NCI-H1694 (cell line): ENCODE measurements at regions not wholly inside any gene's neighbourhood (a gene's known extent, or its start where the extent isn't known, plus 50 kb on each side); places are given as distances from the start of the nearest gene placed in this dataset.
"Not testable (repeated sequence)": the region's sequence is repeated elsewhere in the genome, so short reads cannot be mapped to it uniquely, and the experiment has no call there.

Experiments used
- DNase-seq: peaks from one replicate; lab custom pipeline; 2025; lab: John Stamatoyannopoulos, UW

- not testable (repeated sequence) for DNase-seq
These were observed 1937.1 kb upstream of the DEFB115 start for GRCh38 chr20:29320216-29320949.

DNA sequence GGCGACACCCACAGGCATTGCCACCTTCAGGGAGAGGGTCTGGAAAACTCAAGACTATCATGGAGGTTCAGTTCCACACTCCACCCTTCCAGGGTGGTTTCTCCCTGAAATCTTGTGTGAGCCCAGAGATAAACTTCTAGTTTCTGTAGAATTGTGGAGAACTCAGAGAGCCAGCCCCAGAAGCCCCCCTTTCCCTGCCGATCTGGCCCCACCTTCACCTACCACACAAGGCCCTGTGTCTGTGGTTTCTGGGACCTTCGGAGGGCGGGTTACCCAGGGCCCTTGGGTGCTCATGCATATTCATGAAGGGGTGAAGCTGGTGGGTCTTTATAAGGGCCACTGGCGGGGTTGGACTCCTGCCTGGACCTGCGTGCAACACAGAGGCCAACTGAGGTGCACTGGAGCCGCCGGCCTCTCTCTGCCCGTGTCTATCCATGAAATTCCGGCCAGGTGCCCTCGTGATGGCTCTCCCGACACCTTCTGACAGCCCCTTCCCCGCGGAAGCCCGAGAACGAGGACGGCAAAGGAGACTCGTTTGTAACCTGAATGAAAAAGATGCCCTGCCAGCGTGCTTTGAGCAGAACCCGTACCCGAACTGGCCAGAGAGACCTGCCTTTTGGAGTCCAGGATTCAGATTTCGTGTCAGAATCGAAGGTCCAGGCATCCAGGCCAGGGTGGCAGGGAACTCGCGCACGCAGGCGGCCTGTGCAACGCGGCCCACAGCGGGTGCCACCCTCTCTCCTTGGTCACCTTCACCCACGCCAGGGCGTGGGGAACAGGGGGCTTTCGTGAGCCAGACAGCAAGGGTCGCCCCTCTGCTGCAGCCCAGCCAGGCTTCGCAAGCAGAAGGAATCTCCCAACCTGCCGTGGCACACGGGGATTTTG, 1933.6 kb upstream of the DEFB115 start:
- not testable (repeated sequence) for DNase-seq

GRCh38 chr20:29324516-29325303, 1932.8 kb upstream of the DEFB115 start:
- DNase-seq, result not testable (repeated sequence)

- DNase-seq, result no peak
These were observed 1932.2 kb upstream of the DEFB115 start for GRCh38 chr20:29325304-29325640.

DNA sequence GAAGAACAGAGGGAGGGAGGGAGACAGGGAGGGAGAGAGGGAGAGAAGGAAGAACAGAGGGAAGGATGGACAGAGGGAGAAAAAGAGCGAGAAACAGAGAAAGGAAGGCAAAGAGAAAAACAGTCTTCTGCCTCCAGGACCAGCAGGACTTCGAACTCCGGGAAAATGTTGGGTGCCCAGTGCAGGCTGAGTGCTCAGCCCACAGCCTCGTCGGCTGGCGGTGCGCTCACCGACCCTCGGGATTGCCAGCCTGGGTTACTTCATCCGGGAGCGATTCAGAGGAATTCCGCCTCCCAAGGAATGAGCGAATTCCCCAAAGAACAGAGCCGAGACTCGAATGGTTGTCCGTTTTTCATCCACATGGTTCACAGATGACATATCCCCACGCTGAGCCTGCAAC, 1931.7 kb upstream of the DEFB115 start:
- not testable (repeated sequence) for DNase-seq

GRCh38 chr20:29326376-29327070, 1930.9 kb upstream of the DEFB115 start:
- DNase-seq, result no peak

- not testable (repeated sequence) for DNase-seq
These were observed 1929.7 kb upstream of the DEFB115 start for GRCh38 chr20:29327600-29328420.

DNA sequence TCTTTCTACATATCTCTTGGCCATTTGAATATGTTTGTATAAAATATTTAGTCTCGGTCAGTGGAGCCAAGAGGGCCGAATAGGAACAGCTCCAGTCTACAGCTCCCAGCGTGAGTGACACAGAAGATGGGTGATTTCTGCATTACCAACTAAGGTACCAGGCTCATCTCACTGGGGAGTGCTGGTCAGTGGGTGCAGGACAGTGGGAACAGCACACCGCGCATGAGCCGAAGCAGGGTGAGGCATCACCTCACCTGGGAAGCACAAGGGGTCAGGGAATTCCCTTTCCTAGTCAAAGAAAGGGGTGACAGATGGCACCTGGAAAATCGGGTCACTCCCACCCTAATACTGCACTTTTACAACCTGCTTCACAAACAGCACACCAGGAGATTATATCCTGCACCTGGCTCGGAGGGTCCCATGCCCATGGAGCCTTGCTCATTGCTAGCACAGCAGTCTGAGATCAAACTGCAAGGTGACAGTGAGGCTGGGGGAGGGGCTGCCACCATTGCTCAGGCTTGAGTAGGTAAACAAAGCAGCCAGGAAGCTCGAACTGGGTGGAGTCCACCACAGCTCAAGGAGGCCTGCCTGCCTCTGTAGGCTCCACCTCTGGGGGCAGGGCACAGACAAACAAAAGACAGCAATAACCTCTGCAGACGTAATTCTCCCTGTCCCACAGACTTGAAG, 1926.9 kb upstream of the DEFB115 start:
- DNase-seq, result not testable (repeated sequence)

- DNase-seq, result no peak
These were observed 1907.6 kb upstream of the DEFB115 start for GRCh38 chr20:29349836-29350235.

DNA sequence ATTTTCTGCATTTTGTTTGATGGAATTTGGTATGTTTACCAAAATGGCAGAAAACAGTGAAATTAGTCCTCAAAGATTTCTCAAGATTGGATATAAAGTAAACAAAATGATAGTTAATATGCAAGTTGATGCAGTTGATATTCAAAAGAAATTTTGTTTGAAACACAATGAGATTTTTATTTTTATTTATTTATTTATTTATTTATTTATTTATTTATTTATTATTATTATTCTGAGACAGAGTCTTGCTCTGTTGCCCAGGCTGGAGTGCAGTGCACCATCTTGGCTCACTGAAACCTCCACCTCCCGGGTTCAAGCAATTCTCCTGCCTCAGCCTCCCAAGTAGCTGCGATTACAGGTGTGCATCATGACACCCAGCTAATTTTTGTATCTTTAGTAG, 1881.5 kb upstream of the DEFB115 start:
- DNase-seq, result not testable (repeated sequence)

- not testable (repeated sequence) for DNase-seq
These were observed 1864.6 kb upstream of the DEFB115 start for GRCh38 chr20:29392853-29393252.

- no peak for DNase-seq
These were observed 1849.3 kb upstream of the DEFB115 start for GRCh38 chr20:29408034-29408695.

GRCh38 chr20:29408707-29409106, 1848.8 kb upstream of the DEFB115 start:
- DNase-seq, result not testable (repeated sequence)

GRCh38 chr20:29409160-29409689, 1848.2 kb upstream of the DEFB115 start:
- not testable (repeated sequence) for DNase-seq

GRCh38 chr20:29409833-29410805, 1847.3 kb upstream of the DEFB115 start:
- no peak for DNase-seq

DNA sequence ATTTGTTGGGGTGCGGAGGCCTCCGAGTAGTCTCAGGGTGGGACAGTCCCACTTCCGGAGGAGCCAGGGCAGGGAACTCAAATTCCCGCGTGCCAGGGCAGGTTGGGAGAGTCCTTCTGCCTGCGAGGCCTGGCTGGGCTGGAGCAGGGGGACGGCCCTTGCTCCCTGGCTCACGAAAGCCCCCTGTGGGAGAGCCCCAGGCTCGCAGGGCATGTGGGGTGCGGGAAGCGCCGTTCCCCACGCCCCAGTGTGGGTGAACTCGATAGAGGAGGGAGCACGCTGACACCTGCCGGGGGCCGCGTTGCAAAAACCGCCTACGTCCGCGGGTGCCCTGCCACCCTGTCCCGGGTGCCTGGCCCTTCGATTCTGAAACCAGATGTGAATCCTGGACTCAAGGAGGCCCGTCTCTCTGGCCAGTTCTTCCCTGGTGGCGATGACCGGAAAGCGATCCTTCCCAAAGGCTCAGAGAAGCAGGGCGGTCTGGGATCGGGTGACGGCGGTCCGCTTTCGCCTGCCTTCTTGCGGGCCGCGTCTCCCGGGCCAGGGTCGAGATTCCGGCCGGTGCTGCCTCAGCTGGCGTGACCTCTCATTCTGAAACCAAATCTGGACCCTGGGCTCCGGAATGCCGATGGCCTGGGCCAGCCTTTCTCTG, 1846.5 kb upstream of the DEFB115 start:
- DNase-seq, result no peak

DNA sequence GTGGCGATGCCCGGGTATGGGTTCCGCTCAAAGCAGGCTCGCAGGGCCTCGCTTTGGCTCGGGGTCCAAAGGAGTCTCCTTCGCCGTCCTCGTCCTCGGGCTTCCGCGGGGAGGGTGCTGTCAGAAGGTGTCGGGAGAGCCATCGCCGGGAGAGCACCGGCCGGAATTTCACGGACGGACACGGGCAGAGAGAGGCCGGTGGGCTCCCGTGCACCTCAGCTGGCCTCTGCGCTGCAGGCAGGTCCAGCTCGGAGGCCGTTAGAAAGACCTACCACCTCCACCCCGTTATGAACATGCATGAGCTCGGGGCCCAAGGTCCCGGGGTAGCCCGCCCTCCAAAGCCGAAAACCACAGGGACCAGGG, 1846.0 kb upstream of the DEFB115 start:
- not testable (repeated sequence) for DNase-seq

DNA sequence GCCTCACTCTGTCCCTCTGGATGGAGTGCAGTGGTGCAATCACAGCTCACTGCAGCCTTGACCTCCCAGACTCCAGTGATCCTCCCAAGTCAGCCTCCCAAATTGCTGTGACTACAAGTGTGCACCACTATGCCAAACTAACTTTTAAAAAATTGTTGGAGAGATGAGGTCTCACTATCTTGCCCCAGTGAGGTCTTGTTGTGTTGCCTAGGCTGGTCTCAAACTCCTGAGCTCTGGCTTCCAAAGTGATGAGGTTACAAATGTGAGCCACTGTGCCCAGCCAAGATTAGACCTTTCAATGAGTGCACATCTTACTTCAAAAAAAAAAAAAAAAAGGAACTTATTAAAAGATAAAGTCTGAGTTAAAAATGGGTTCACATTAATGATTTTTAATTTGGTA, 1838.1 kb upstream of the DEFB115 start:
- DNase-seq, result no peak
